GM12878 (cell line): ENCODE measurements at regions not wholly inside any gene's neighbourhood (a gene's known extent, or its start where the extent isn't known, plus 50 kb on each side); places are given as distances from the start of the nearest gene placed in this dataset.

Experiments used
- ATAC-seq: fragments of 200-7000 bp; cut with Tn5 transposase; 3 replicates; pipeline ENCODE4 v1.9.1; 2020; ENCODE audit warnings: mild to moderate bottlenecking, moderate library complexity
- BruUV-seq: library from RNA; stranded (reverse); fragments of 400-500 nt; replicated peaks from 2 replicates; lab custom pipeline; 2021; lab: Mats Ljungman, UMichigan
- CTCF ChIA-PET: fragments of 300-600 bp; sonication (Branson Sonifier 250); formaldehyde crosslinking; extraction: SDS; loops from one replicate; lab custom pipeline; 2021; ENCODE audit warnings: inconsistent platforms; lab: Yijun Ruan, JAX
- POLR2A ChIA-PET: fragments of 350-600 bp; formaldehyde crosslinking; extraction: SDS; loops from one replicate; lab custom pipeline; 2021; ENCODE audit warnings: inconsistent platforms; lab: Charles Lee
- RAD21 ChIA-PET: fragments of 300-600 bp; sonication (Branson Sonifier 250); formaldehyde crosslinking; loops from one replicate; lab custom pipeline; 2023; ENCODE audit warnings: antibody characterized with exemption; ENCODE audit not compliant: unreplicated experiment; lab: Charles Lee
- SMC1A ChIA-PET: fragments of 300-600 bp; sonication (Branson Sonifier 250); formaldehyde crosslinking; loops from one replicate; lab custom pipeline; 2023; ENCODE audit not compliant: unreplicated experiment, uncharacterized antibody; lab: Charles Lee
- DNase-seq: peaks from one replicate; pipeline ENCODE4 v3.0.0-alpha.2; 2011; ENCODE audit warnings: low read depth, low spot score
- FAIRE-seq: peaks from 3 replicates; lab custom pipeline; 2011; peaks lifted over from hg19 to GRCh38; lab: Jason Lieb, UNC
- H2AFZ ChIP-seq: 2 replicates; pipeline ENCODE4 v1.6.0; 2011; ENCODE audit warnings: low read depth, low read length, control low read depth; ENCODE audit not compliant: control insufficient read depth
- H3K27ac ChIP-seq: 2 replicates; pipeline ENCODE4 v1.5.1; 2011; ENCODE audit warnings: control low read depth; ENCODE audit not compliant: control insufficient read depth, insufficient read depth
- H3K27me3 ChIP-seq, 2 experiments: replicated peaks in 1 of 2; 2 replicates each; pipeline versions ENCODE4 v1.6.0 to v1.6.1; 2011; ENCODE audit warnings: low read length in 1 of 2; ENCODE audit not compliant: control insufficient read depth in 2 of 2, insufficient read depth in 2 of 2
- H3K36me3 ChIP-seq, 2 experiments: 2 replicates each; pipeline ENCODE4 v1.5.1; 2011; ENCODE audit warnings: low read length in 1 of 2; ENCODE audit not compliant: control insufficient read depth in 2 of 2, insufficient read depth in 2 of 2
- H3K4me1 ChIP-seq: 2 replicates; pipeline ENCODE4 v1.6.1; 2011; ENCODE audit warnings: mild to moderate bottlenecking, low read length, moderate library complexity, mixed read lengths; ENCODE audit not compliant: control insufficient read depth, insufficient read depth
- H3K4me2 ChIP-seq: 2 replicates; pipeline ENCODE4 v1.6.0; 2011; ENCODE audit warnings: control low read depth; ENCODE audit not compliant: control insufficient read depth, insufficient read depth
- H3K4me3 ChIP-seq: fragments of 200-600 bp; sonication (generic); 2 replicates; pipeline ENCODE4 v1.5.1; 2016
- H3K79me2 ChIP-seq: 2 replicates; pipeline ENCODE4 v1.6.0; 2011; ENCODE audit warnings: low read length; ENCODE audit not compliant: control insufficient read depth, insufficient read depth
- H3K9ac ChIP-seq: 2 replicates; pipeline ENCODE4 v1.8.0; 2011; ENCODE audit warnings: low read length, control low read depth, mixed read lengths; ENCODE audit not compliant: control insufficient read depth, insufficient read depth
- H3K9me3 ChIP-seq: replicated peaks from 3 replicates; pipeline ENCODE4 v1.5.1; 2011; ENCODE audit warnings: mild to moderate bottlenecking, low read length; ENCODE audit not compliant: control insufficient read depth, insufficient read depth
- H4K20me1 ChIP-seq: 2 replicates; pipeline ENCODE4 v1.6.0; 2011; ENCODE audit not compliant: control insufficient read depth, insufficient read depth
- BCL11A ChIP-seq: IDR thresholded peaks from 2 replicates; pipeline ENCODE4 v1.6.1; 2011; ENCODE audit warnings: low read depth, low read length
- BMI1 ChIP-seq: fragments of 450-650 bp; IDR thresholded peaks from 2 replicates; pipeline ENCODE4 v1.6.1; 2016; ENCODE audit warnings: mild to moderate bottlenecking, moderate library complexity, borderline replicate concordance
- CBX3 ChIP-seq: fragments of 200-600 bp; sonication (generic); IDR thresholded peaks from 2 replicates; pipeline ENCODE4 v1.6.1; 2016; ENCODE audit warnings: low read depth, borderline replicate concordance
- CTCF ChIP-seq, 3 experiments: IDR thresholded peaks in 2 of 3; conservative IDR thresholded peaks in 1 of 3; 2 replicates each; pipeline ENCODE4 v1.5.1; 2011; ENCODE audit warnings: low read depth in 3 of 3, low read length in 3 of 3, mild to moderate bottlenecking in 3 of 3, control low read depth in 2 of 3, moderate library complexity in 2 of 3, inconsistent platforms in 1 of 3, mixed read lengths in 1 of 3; ENCODE audit not compliant: control insufficient read depth in 2 of 3, insufficient read depth in 1 of 3; ENCODE audit errors: extremely low read depth in 1 of 3
- FOXM1 ChIP-seq: IDR thresholded peaks from 2 replicates; pipeline ENCODE4 v1.6.1; 2012; ENCODE audit warnings: low read depth, mild to moderate bottlenecking, inconsistent platforms, low read length, moderate library complexity
- MEF2A ChIP-seq: IDR thresholded peaks from 2 replicates; pipeline ENCODE4 v1.6.1; 2011; ENCODE audit warnings: low read depth, mild to moderate bottlenecking, low read length, moderate library complexity; ENCODE audit not compliant: insufficient read depth
- NBN ChIP-seq: fragments of 450-650 bp; IDR thresholded peaks from 2 replicates; pipeline ENCODE4 v1.6.1; 2016
- NFIC ChIP-seq: IDR thresholded peaks from 2 replicates; pipeline ENCODE4 v1.6.1; 2012; ENCODE audit warnings: low read depth, mild to moderate bottlenecking, inconsistent platforms, low read length, moderate library complexity
- POLR2AphosphoS2 ChIP-seq: IDR thresholded peaks from 2 replicates; pipeline ENCODE4 v1.6.1; 2011; ENCODE audit warnings: low read depth, mild to moderate bottlenecking, low read length, improper control_type of control experiment, moderate library complexity
- RB1 ChIP-seq: fragments of 450-650 bp; formaldehyde crosslinking; IDR thresholded peaks from 2 replicates; pipeline ENCODE4 v1.6.1; 2017; ENCODE audit warnings: mild to moderate bottlenecking, borderline replicate concordance
- REST ChIP-seq: IDR thresholded peaks from 2 replicates; pipeline ENCODE4 v1.6.1; 2012; ENCODE audit warnings: mild to moderate bottlenecking, low read depth, low read length
- SMARCA5 ChIP-seq: fragments of 450-650 bp; IDR thresholded peaks from 2 replicates; pipeline ENCODE4 v1.6.1; 2017; ENCODE audit warnings: mild to moderate bottlenecking
- SRF ChIP-seq, 2 experiments: IDR thresholded peaks; 2 replicates each; pipeline ENCODE4 v1.6.1; 2011; ENCODE audit warnings: low read depth in 2 of 2, low read length in 2 of 2, mild to moderate bottlenecking in 1 of 2, moderate library complexity in 1 of 2
- STAT1 ChIP-seq: fragments of 450-650 bp; conservative IDR thresholded peaks from 2 replicates; pipeline ENCODE4 v1.6.1; 2014; ENCODE audit warnings: antibody characterized with exemption, mild to moderate bottlenecking
- STAT3 ChIP-seq: IDR thresholded peaks from 2 replicates; pipeline ENCODE4 v1.6.1; 2011; ENCODE audit warnings: low read depth, low read length, improper control_type of control experiment
- ZNF24 ChIP-seq: fragments of 450-650 bp; IDR thresholded peaks from 2 replicates; pipeline ENCODE4 v1.6.1; 2017; ENCODE audit warnings: antibody characterized with exemption, mild to moderate bottlenecking
- ZSCAN29 ChIP-seq: fragments of 450-650 bp; IDR thresholded peaks from 2 replicates; pipeline ENCODE4 v1.6.1; 2017; ENCODE audit warnings: mild to moderate bottlenecking, moderate library complexity
- WGBS: methylation state at CpG from one replicate; pipeline ENCODE4 v1.1.6; 2016; ENCODE audit warnings: low lambda C conversion rate; ENCODE audit not compliant: insufficient replicate concordance, insufficient coverage; ENCODE audit errors: missing lambda C conversion rate; 5-methylcytosine and 5-hydroxymethylcytosine counted together
- in situ Hi-C: fragments of 300-500 bp; cut with MboI; formaldehyde crosslinking; loops from 9 replicates; pipeline ENCODE4 v1.14.3; 2018; ENCODE audit warnings: mixed read lengths
- intact Hi-C: fragments of 100-400 bp; cut with micrococcal nuclease; formaldehyde crosslinking; loops from one replicate; pipeline ENCODE4 v1.14.2; 2022; ENCODE audit not compliant: unreplicated experiment
- TF ChIP-seq, protein P1 (sequence below): fragments of 450-650 bp; formaldehyde crosslinking; IDR thresholded peaks from 2 replicates; pipeline ENCODE4 v1.4.0; 2022; ENCODE audit warnings: mild to moderate bottlenecking, moderate library complexity

- ATAC-seq (no peak), DNase-seq (no peak), FAIRE-seq (no peak)
- H3K36me3 ChIP-seq = no peaks in the 10 kb centered on the region
- POLR2A ChIA-PET = no interaction called here
- no TSS peak for BruUV-seq
- CTCF ChIA-PET = interaction anchor here (0.7 kb wide), 1 partner anchor 893 kb away, joined by 3 read pairs; no protein-coding TSS in a partner anchor
- H3K27me3 ChIP-seq = no peaks in the 10 kb centered on the region
- H3K9ac ChIP-seq = no peak overlapping the region
- SMC1A ChIA-PET = no interaction called here
- no peaks in the 10 kb centered on the region for H4K20me1 ChIP-seq
- H3K9me3 ChIP-seq = no peaks in the 10 kb centered on the region
- RAD21 ChIA-PET = no interaction called here
- no peak overlapping the region for H3K4me2 ChIP-seq
- in situ Hi-C loops = loop anchor here (10.0 kb wide), 1 partner anchor 975 kb away; no protein-coding TSS in a partner anchor
- no peaks in the 10 kb centered on the region for H3K4me1 ChIP-seq
- intact Hi-C loops = no loop called here
- no peaks in the 10 kb centered on the region for H3K79me2 ChIP-seq
- TF ChIP-seq POLR2AphosphoS2 = no peak
- no peak for TF ChIP-seq BCL11A
- TF ChIP-seq BMI1 = no peak
- TF ChIP-seq SMARCA5 = no peak
- TF ChIP-seq CBX3 = no peak
- no peak for TF ChIP-seq STAT3
- TF ChIP-seq, protein P1, sequence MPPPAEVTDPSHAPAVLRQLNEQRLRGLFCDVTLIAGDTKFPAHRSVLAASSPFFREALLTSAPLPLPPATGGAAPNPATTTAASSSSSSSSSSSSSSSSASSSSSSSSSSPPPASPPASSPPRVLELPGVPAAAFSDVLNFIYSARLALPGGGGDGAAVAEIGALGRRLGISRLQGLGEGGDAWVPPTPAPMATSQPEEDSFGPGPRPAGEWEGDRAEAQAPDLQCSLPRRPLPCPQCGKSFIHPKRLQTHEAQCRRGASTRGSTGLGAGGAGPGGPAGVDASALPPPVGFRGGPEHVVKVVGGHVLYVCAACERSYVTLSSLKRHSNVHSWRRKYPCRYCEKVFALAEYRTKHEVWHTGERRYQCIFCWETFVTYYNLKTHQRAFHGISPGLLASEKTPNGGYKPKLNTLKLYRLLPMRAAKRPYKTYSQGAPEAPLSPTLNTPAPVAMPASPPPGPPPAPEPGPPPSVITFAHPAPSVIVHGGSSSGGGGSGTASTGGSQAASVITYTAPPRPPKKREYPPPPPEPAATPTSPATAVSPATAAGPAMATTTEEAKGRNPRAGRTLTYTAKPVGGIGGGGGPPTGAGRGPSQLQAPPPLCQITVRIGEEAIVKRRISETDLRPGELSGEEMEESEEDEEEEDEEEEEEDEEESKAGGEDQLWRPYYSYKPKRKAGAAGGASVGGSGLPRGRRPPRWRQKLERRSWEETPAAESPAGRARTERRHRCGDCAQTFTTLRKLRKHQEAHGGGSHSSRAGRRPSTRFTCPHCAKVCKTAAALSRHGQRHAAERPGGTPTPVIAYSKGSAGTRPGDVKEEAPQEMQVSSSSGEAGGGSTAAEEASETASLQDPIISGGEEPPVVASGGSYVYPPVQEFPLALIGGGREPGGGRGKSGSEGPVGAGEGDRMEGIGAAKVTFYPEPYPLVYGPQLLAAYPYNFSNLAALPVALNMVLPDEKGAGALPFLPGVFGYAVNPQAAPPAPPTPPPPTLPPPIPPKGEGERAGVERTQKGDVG (CRISPR knock-in tag) = no peak
- TF ChIP-seq ZNF24 = no peak
- TF ChIP-seq RB1 = no peak
- no peak for TF ChIP-seq STAT1
- TF ChIP-seq ZSCAN29 = no peak
- TF ChIP-seq NBN = no peak
- no peak for TF ChIP-seq MEF2A
- TF ChIP-seq FOXM1 = no peak
- TF ChIP-seq CTCF (IDR thresholded peaks at IDR 0.05 in 2 of 3, conservative IDR thresholded peaks at IDR 0.05 in 1 of 3; ENCODE audit: control insufficient read depth in 2 of 3, extremely low read depth in 1 of 3, insufficient read depth in 1 of 3, low read depth in 3 of 3, low read length in 3 of 3) = no peak
- TF ChIP-seq NFIC = no peak
- TF ChIP-seq REST = no peak
- no peak for TF ChIP-seq SRF (IDR thresholded peaks at IDR 0.05; ENCODE audit: low read depth in 2 of 2, low read length in 2 of 2)
- TF ChIP-seq, all 136 proteins: peak for 0
- Histone ChIP-seq H2AFZ (no peak overlapping the region), H3K27ac (no peak overlapping the region), H3K4me3 (no peak overlapping the region)
- WGBS = 21% methylated on average over 5 of the region's 5 CpGs
Observed at GRCh38 chr12:115639648-115640012, 637.9 kb downstream of the MED13L start.
